GM19193 (cell line): ENCODE measurements at regions not wholly inside any gene's neighbourhood (a gene's known extent, or its start where the extent isn't known, plus 50 kb on each side); places are given as distances from the start of the nearest gene placed in this dataset.

Experiments
- POLR2A ChIP-seq: IDR thresholded peaks from 4 replicates; pipeline ENCODE4 v1.6.1; 2011; ENCODE audit not compliant: insufficient read depth, insufficient read length; ENCODE audit errors: extremely low read depth

DNA sequence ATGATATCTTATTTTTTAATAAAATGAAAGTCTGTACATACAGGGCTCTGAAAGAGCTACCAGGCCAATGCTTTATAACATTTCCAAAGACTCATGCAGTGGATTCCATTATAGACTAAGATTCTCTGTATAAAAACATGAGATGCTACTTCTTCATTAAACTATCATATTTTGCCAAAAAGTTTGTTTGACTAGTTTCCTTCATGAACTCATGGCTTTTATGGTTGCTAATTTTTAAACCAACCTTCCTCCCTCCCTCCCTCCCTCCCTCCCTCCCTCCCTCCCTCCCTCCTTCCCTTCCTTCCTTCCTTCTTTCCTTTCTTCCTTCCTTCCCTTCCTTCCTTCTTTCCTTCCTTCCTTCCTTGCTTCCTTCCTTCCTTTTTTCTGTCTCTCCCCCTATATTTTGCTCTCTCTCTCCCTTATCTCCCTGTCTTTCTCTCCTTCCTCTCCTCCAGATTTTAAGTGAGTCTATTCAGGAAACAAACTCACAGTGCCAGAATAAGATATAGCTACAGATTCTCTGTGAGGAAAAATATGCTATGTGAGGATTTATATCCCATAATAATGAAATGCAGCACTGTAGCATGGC is 961.5 kb upstream of the ZEB2 start:
- TF ChIP-seq POLR2A = no peak

DNA sequence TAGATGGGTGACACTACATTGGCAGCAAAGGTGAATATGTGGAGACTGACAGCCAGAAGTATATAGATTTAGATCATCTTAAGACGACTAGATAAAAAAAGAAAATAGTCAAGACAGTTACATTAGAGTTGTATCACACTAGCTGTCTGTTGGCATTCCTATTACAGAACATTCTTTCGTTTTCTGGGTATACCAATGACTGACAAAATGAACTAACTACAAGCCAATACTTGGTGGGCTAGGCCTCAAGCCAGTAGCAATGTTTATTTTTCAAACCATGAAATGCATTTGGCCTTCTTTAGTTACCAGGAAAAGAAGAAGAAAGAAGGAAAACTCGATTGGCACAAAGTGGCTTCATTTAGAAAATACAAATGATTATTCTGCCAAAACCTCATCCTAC is 944.9 kb upstream of the ZEB2 start:
- TF ChIP-seq POLR2A = no peak

DNA sequence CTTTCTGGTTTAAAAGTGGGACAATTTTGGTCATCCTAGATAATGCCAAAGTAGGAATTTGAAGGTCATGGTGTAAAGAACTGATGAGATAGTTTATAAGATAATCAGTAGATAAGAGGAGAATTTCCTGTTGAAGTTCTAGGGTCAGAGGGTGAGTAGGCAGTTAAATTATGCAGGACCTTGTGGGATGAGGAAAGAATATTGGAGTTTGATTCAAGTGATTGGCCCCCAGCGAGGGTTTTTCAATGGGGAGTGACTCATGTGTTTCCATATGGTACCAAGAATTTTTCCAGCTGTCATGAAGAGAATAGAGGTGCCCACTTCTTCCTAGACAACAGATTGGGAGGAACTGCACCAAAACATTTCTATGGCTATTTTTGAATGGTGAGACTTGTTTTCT is 940.2 kb upstream of the ZEB2 start:
- TF ChIP-seq POLR2A = no peak

DNA sequence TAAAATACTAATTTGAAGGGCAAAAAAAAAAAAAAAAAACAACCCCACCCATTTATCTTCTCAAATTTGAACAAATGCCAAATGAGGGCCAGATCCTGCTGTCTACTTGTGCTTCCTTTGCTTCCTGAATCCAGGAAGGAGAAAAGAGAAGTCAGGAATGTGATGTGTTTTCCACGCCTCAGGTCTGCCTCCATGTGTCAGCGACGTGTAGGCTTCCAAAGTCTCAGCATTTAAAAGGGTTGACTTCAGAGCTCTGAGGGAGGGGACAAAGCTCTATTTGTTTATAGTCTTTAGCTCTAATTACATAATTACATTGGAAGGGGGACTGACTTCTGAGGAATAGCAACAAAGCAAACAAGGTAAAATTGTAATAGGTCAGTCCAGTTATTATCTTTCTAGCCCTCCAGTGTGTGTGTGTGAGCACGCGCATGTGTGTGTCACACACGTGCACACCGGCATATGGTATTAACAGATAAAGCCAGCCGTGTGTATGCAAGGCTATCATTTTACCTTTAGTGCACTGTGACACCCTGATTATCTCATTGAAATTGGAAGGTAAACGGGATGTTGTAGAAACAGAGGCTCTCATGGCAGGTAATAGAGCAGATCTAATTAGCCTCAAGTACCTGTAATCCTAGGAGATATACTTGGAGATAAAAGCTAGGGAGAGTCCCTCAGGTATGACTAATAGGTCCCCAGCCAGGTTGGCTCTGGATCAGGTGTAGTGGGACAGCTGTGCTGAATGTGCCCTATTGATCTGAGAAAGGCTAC is 911.4 kb upstream of the ZEB2 start:
- no peak for TF ChIP-seq POLR2A

DNA sequence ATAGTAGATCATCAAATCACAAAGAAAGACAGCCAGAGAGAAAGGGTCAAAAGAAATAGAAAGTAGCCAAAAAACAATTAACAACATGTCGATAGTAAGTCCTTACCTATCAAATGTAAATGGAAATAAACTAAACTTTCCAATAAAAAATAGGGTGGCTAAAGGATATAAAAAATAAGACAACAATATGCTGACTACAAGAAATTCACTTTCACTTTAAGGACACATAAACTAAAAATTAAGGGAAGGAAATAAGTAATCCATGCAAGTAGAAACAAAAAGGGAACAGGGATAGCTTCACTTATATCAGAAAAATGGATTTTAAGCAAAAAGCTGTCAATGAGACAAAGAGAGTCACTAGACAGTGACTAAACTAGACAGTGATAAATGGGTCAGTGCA is 903.9 kb upstream of the ZEB2 start:
- TF ChIP-seq POLR2A = no peak

DNA sequence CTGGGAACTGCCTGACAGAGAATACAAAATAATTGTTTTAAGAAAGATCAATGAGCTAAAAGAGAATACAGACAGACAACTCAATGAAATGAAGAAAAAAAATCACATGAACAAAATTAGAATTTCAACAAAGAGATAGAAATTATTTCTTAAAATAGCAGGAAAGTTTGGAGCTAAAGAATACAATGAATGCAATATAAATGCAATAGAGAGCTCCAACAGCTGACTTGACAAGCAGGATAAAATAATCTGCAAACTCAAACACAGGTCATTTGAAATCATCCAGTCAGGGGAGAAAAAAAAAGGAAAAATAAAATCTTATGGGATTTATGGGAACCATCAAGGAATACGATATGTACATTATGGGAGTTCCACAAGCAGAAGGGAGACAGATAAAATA is 902.7 kb upstream of the ZEB2 start:
- TF ChIP-seq POLR2A = no peak

DNA sequence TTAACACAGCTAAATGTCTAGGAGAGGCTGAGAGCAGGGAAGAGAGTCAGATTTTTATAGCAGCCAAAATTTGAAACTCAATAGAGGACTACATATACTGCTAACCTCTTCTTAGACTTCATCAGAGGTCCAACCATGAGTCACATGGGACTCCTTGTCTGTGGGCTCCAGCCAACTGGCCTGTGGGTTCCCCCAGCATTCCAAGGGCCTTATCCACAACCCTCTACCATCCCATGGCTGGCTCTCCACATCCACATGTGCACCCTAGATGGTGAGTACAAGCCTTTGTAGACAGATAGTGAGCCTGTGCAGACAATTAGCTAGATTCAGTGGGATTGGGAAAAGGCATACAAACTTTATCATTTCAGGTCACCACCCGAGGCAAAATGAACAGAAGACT is 901.9 kb upstream of the ZEB2 start:
- TF ChIP-seq POLR2A = no peak

DNA sequence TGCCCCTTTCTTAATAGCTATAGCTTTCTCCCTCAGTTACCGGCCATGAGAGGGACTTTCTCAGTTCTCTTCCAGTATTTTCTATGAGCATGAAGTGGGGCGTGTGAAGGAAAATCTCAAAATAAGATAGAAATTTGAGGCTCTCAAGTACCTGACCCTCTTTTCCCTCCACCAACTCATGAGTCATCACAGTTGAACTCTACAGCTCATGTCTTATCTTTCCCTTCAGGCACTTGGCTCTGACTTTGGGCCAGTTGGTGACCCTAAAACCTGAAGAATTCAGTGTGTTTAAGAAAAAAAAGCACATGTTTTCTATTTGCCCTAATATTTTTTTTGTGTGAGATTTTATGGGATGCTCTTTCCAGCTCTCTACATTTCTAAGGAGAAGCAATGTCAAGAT is 896.7 kb upstream of the ZEB2 start:
- no peak for TF ChIP-seq POLR2A

DNA sequence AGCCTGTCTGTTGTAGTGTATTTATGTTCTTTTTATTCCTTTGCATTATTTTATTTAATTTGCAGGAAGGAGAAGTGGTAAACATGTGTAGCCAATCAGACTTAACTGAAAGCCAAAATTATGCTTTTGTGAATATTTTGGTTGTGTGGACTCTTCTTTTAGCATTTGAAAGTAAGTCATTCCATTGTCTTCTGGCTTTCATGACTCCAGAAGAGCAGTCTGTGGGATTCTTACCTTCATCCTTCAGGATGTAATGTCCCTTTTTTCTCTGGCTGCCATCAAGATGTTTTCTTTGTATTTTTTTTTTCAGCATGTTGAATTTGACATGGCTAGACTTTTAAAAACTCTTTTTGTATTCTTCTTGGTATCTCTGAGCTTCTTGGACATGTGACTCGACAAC is 895.2 kb upstream of the ZEB2 start:
- no peak for TF ChIP-seq POLR2A

DNA sequence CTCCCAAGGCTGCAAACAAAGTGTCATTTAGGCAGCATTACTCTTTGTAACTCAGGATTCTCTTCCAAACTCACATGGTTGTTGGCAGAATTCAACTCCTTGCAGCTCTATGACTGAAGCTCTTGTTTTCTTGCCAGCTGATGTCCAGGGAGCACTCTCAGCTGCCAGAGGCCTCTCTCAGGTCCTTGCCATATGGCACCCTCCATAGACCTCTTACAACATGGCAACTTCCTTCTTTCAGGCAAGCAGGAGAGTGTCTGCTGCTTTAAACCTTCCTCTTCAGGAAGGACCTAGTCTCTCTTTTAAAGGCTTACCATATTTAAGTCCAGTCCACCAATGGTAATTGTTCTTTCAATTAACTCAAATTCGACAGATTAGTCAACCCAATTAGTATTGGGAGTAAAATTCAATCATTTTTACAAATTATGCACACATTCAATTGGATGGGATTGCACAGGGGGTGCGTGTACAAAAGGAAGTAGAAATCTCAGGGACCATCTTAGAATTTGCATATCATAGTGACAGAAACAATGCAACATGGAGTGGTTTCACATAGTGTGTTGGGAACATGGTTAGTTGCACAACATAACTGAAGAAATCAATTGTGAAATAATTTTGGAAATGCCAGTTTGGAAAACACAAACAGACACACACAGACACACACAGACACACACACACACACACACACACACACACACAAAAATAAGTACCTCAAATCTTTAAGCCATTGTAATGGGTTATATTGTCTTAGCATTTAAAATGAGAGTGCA is 893.5 kb upstream of the ZEB2 start:
- no peak for TF ChIP-seq POLR2A

DNA sequence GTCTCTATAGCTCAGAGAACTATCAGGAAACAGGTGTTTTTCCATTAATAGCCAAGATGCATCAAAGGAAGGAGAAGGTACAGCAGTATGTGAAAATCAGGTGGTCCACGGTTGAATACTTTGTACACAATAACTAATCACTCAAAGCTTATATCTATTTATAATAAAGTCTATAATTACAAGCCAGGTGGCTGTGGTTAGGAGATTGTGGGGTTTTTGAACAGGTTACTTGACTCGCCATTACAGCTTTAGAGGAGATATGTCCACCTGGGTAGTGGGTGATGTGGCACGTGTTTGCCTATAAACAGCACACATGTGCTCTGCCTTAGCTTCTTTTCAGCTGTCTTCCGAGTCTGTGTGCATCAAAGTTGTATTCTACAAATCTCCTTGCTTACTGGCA is 892.2 kb upstream of the ZEB2 start:
- no peak for TF ChIP-seq POLR2A

DNA sequence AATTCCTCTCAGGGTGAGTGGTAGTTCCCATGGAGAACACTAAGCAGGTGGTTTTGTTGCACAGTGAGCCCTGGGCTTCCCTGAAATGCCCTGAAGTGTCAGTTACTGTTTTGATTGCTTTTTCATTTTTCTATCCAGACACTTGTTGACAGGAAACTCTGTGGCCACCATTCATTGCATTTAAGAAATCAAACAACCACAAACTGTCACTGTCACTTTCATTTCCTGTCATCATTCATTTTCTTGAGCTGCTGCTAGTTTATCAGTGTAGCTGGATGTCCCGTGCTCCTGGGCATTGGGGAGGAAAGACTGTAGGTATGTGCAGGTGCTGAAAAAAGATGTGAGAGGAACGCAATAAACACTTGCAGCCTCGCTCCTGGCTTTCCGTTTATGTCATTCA is 891.6 kb upstream of the ZEB2 start:
- no peak for TF ChIP-seq POLR2A

DNA sequence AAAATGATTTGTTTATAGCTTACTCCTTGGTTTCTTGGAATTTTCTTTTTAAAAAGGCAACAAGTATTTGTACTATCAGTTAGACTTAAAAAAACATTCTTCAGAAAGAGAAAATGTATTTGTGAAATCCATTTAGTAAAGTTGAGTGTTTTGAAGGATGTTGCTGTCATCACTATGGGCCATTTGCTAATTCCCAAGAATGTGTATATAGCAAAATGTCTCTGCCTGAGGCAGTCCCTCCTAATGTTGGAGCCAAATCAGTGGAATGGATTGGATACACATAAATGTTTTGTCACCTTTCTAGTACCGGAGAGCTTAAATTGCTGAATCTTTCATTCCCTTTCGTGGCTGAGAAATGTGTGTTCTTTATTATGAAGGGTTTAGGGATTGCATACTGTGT is 890.2 kb upstream of the ZEB2 start:
- TF ChIP-seq POLR2A = no peak

DNA sequence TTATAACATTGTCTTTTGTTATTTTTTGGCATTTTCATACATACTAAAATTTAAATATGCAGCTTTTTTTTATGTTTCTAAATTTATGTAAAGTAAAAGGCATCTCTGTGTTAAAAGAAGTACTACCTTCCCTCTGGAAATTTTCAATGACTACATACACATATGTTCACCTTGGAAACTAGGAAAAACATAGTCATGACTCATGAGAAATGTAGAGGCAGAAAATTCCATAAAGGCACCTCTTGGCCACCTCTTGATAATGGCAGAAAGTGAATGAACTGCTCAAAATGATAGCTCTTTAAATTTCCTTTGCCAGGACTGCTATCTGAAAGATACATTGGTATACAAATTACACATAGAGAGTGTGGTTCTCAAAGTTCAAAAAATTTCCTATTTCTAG is 889.1 kb upstream of the ZEB2 start:
- no peak for TF ChIP-seq POLR2A

DNA sequence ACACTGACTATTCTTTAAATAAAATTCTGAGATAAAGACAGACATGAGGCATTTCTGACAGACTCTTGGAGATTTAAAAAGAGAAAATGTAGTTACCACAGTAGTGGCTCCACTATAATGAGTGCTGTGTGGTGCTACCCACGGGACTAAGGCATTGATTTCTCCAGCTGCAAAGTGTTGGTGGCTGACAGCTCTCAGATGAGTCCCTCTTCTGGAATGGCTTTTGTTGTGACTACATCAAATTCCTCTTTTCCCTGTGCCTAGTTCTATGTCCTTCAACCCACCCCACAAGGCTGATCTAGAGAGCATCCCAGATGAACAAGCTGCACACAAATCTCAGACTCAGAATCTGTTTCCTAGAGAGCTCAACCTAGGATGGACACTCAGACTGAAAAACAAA is 884.8 kb upstream of the ZEB2 start:
- no peak for TF ChIP-seq POLR2A

DNA sequence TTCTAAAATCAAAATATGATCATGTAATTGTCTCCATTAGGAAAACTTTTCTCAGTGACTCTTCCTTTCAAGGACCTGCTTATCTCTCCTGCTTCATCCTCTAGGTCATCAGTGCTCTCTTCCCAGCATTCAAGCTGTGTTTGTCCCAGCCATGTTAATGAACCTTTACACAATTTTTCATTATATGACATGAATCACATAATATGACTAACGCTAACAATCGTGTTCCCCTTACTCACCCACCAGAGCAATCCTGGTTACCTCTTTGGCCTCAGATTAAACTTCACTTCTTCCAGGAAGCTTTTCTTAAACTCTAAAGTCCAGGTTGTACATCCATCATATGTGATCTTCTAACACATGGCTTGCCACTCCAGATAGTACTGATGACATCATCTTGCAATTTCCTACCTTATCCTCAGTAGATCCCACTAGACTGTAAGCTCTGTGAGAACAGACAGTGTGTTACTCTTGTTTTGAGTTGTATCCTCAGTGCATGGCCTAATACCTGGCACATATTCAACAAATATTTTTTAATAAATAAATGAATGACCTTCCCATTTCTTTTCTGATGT is 882.9 kb upstream of the ZEB2 start:
- no peak for TF ChIP-seq POLR2A
